HepG2 (cell line): ENCODE measurements at regions not wholly inside any gene's neighbourhood (a gene's known extent, or its start where the extent isn't known, plus 50 kb on each side); places are given as distances from the start of the nearest gene placed in this dataset.

Experiments used
- ATAC-seq: fragments of 200-7000 bp; cut with Tn5 transposase; 3 replicates; pipeline ENCODE4 v1.9.1; 2020; ENCODE audit warnings: mild to moderate bottlenecking, moderate library complexity
- BruUV-seq: library from RNA; stranded (reverse); fragments of 400-500 nt; replicated peaks from 2 replicates; lab custom pipeline; 2021; lab: Mats Ljungman, UMichigan
- CTCF ChIA-PET: fragments of 300-600 bp; formaldehyde crosslinking; extraction: SDS; loops from one replicate; lab custom pipeline; 2021; ENCODE audit warnings: low total read pairs, inconsistent platforms, low intra/inter-chr PET ratio; lab: Yijun Ruan, JAX
- POLR2A ChIA-PET: fragments of 350-600 bp; sonication (Branson Sonifier 250); formaldehyde crosslinking; loops from one replicate; lab custom pipeline; 2020; ENCODE audit warnings: antibody characterized with exemption, inconsistent platforms; lab: Yijun Ruan, JAX
- DNase-seq: peaks from one replicate; pipeline ENCODE4 v3.0.0-alpha.2; 2015; ENCODE audit warnings: low spot score
- FAIRE-seq: peaks from 3 replicates; lab custom pipeline; 2011; peaks lifted over from hg19 to GRCh38; lab: Jason Lieb, UNC
- H2AFZ ChIP-seq: one replicate; pipeline ENCODE4 v1.6.1; 2011; ENCODE audit warnings: low read length, inconsistent platforms
- H3K27ac ChIP-seq: fragments of 300-600 bp; 3 replicates; pipeline ENCODE4 v1.8.0; 2011; ENCODE audit warnings: mixed run types, mild to moderate bottlenecking, mixed read lengths, low read length, inconsistent platforms; ENCODE audit not compliant: insufficient read depth; ENCODE audit errors: extremely low read length
- H3K27me3 ChIP-seq, 2 experiments: fragments of 200-600 bp in 1 of 2; 2 replicates in 1 of 2; 3 replicates in 1 of 2; pipeline versions ENCODE4 v1.6.0 to v1.8.0; 2011; ENCODE audit warnings: low read length in 2 of 2, mild to moderate bottlenecking in 2 of 2, moderate library complexity in 2 of 2, inconsistent platforms in 1 of 2; ENCODE audit not compliant: insufficient read depth in 2 of 2, control insufficient read depth in 1 of 2
- H3K36me3 ChIP-seq, 2 experiments: fragments of 200-600 bp in 1 of 2; replicated peaks in 1 of 2; 2 replicates in 1 of 2; 3 replicates in 1 of 2; pipeline versions ENCODE4 v1.5.1 to v1.8.0; 2011; ENCODE audit warnings: low read length in 2 of 2, inconsistent platforms in 1 of 2; ENCODE audit not compliant: insufficient read depth in 2 of 2, control insufficient read depth in 1 of 2
- H3K4me1 ChIP-seq: 2 replicates; pipeline ENCODE4 v1.5.1; 2012; ENCODE audit warnings: low read length, inconsistent platforms; ENCODE audit not compliant: insufficient read depth
- H3K4me2 ChIP-seq: 2 replicates; pipeline ENCODE4 v1.6.0; 2011; ENCODE audit warnings: low read depth, low read length, inconsistent platforms
- H3K4me3 ChIP-seq, 3 experiments: fragments of 200-600 bp in 1 of 3; sonication (generic), shearing (Covaris generic) in 1 of 3; replicated peaks in 1 of 3; 2 replicates each; pipeline ENCODE4 v1.5.1; 2011 to 2016; ENCODE audit warnings: low read length in 3 of 3, inconsistent platforms in 2 of 3, low read depth in 2 of 3, mild to moderate bottlenecking in 2 of 3, control low read depth in 1 of 3, mixed read lengths in 1 of 3; ENCODE audit not compliant: insufficient read depth in 1 of 3
- H3K79me2 ChIP-seq: one replicate; pipeline ENCODE4 v1.6.1; 2011; ENCODE audit warnings: low read length, inconsistent platforms; ENCODE audit not compliant: insufficient read depth
- H3K9ac ChIP-seq: 2 replicates; pipeline ENCODE4 v1.6.0; 2011; ENCODE audit warnings: mild to moderate bottlenecking, low read depth, low read length, inconsistent platforms; ENCODE audit not compliant: insufficient read depth
- H3K9me3 ChIP-seq: 2 replicates; pipeline ENCODE4 v1.5.1; 2012; ENCODE audit warnings: mild to moderate bottlenecking, low read length
- H4K20me1 ChIP-seq: 2 replicates; pipeline ENCODE4 v1.6.0; 2011; ENCODE audit warnings: inconsistent platforms, mild to moderate bottlenecking, low read length, moderate library complexity; ENCODE audit not compliant: insufficient read depth
- CAMTA2 ChIP-seq: sonication (generic); formaldehyde crosslinking; IDR thresholded peaks from 2 replicates; pipeline ENCODE4 v1.4.0; 2020; ENCODE audit warnings: mild to moderate bottlenecking, missing genetic modification reagents, borderline replicate concordance
- GLI4 ChIP-seq: sonication (generic); formaldehyde crosslinking; IDR thresholded peaks from 2 replicates; pipeline ENCODE4 v1.5.1; 2020; ENCODE audit warnings: missing genetic modification reagents, mild to moderate bottlenecking, moderate library complexity, borderline replicate concordance
- MEIS1 ChIP-seq: sonication (generic); formaldehyde crosslinking; IDR thresholded peaks from 2 replicates; pipeline ENCODE4 v1.9.0; 2021; ENCODE audit warnings: mild to moderate bottlenecking, missing genetic modification reagents, moderate library complexity, borderline replicate concordance
- ONECUT2 ChIP-seq: sonication (generic); formaldehyde crosslinking; IDR thresholded peaks from 2 replicates; pipeline ENCODE4 v1.4.0; 2020; ENCODE audit warnings: missing genetic modification reagents
- PCBP1 ChIP-seq: fragments of 200-400 bp; formaldehyde crosslinking; IDR thresholded peaks from 2 replicates; pipeline ENCODE4 v1.6.1; 2017; ENCODE audit warnings: mild to moderate bottlenecking, low read depth, low read length, borderline replicate concordance
- PTBP1 ChIP-seq: fragments of 200-400 bp; formaldehyde crosslinking; IDR thresholded peaks from 2 replicates; pipeline ENCODE4 v1.6.1; 2018; ENCODE audit warnings: low read length, low read depth; ENCODE audit not compliant: poor library complexity, severe bottlenecking
- RFXANK ChIP-seq: IDR thresholded peaks from 2 replicates; pipeline ENCODE4 v1.6.1; 2016
- RXRB ChIP-seq: IDR thresholded peaks from 2 replicates; pipeline ENCODE4 v1.6.1; 2016; ENCODE audit warnings: borderline replicate concordance, missing genetic modification reagents, missing compliant biosample characterization
- TFE3 ChIP-seq: IDR thresholded peaks from 2 replicates; pipeline ENCODE4 v1.6.1; 2016
- ZNF432 ChIP-seq: sonication (generic); formaldehyde crosslinking; IDR thresholded peaks from 2 replicates; pipeline ENCODE4 v1.5.0; 2020; ENCODE audit warnings: missing genetic modification reagents, mild to moderate bottlenecking, borderline replicate concordance
- ZNF552 ChIP-seq: sonication (generic); formaldehyde crosslinking; IDR thresholded peaks from 2 replicates; pipeline ENCODE4 v1.9.0; 2022; ENCODE audit warnings: missing genetic modification reagents, mild to moderate bottlenecking, borderline replicate concordance
- ZNF746 ChIP-seq: sonication (generic); formaldehyde crosslinking; IDR thresholded peaks from 2 replicates; pipeline ENCODE4 v1.8.0; 2022; ENCODE audit warnings: mild to moderate bottlenecking, missing genetic modification reagents
- ZNF841 ChIP-seq: sonication (generic); formaldehyde crosslinking; IDR thresholded peaks from 2 replicates; pipeline ENCODE4 v1.8.1; 2023; ENCODE audit warnings: missing genetic modification reagents, borderline replicate concordance
- WGBS: methylation state at CpG from one replicate; pipeline ENCODE4 v1.1.6; 2017; ENCODE audit warnings: low lambda C conversion rate; 5-methylcytosine and 5-hydroxymethylcytosine counted together
- in situ Hi-C: cut with HindIII; loops from 2 replicates; pipeline ENCODE4 v1.10.0; 2017; ENCODE audit warnings: low pct_unique_long_range_greater_than_20kb; ENCODE audit not compliant: extremely low pct_ligation_motif_present
- intact Hi-C: fragments of 100-400 bp; cut with micrococcal nuclease; formaldehyde crosslinking; loops from one replicate; pipeline ENCODE4 v1.10.0; 2022; ENCODE audit not compliant: unreplicated experiment
- TF ChIP-seq, protein P1 (sequence below): sonication (generic); formaldehyde crosslinking; IDR thresholded peaks from 2 replicates; pipeline ENCODE4 v1.5.0; 2020; ENCODE audit warnings: missing genetic modification reagents
- TF ChIP-seq, protein P2 (sequence below): sonication (generic); formaldehyde crosslinking; IDR thresholded peaks from 2 replicates; pipeline ENCODE4 v1.9.0; 2022; ENCODE audit warnings: missing genetic modification reagents, mild to moderate bottlenecking, borderline replicate concordance

DNA sequence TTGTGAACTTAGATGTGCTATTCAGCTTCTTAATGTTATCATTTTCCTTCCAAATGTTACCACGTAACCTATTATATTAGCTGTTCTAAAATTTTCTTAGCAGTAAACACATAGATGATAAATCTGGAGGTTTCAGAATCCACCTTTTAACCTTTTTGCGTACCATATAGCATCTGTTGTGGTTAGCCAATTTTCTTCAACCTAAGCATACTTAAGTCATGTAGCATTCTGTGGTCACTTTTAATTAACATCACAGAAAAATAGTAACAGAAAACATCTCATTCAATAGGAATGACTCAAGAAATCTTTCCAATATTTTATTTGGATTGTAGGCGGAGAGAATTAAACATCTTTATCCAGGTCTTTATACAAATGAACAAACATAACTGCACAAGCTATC is 1465.3 kb upstream of the GBE1 start:
- Histone ChIP-seq H4K20me1 (no peaks in the 10 kb centered on the region), H2AFZ (no peak overlapping the region), H3K27ac (no peak overlapping the region), H3K9ac (no peak overlapping the region), H3K4me3 (no peak overlapping the region), H3K27me3 (no peaks in the 10 kb centered on the region), H3K36me3 (no peaks in the 10 kb centered on the region), H3K4me1 (no peaks in the 10 kb centered on the region), H3K79me2 (no peaks in the 10 kb centered on the region), H3K9me3 (no peaks in the 10 kb centered on the region), H3K4me2 (no peak overlapping the region)
- TF ChIP-seq, protein P1, sequence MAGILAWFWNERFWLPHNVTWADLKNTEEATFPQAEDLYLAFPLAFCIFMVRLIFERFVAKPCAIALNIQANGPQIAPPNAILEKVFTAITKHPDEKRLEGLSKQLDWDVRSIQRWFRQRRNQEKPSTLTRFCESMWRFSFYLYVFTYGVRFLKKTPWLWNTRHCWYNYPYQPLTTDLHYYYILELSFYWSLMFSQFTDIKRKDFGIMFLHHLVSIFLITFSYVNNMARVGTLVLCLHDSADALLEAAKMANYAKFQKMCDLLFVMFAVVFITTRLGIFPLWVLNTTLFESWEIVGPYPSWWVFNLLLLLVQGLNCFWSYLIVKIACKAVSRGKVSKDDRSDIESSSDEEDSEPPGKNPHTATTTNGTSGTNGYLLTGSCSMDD (CRISPR knock-in tag) = no peak
- TF ChIP-seq MEIS1 (CRISPR knock-in tag) (no peak), ZNF746 (no peak)
- BruUV-seq = no TSS peak
- intact Hi-C loops (no loop called here), in situ Hi-C loops (no loop called here)
- WGBS = 17% methylated on average over 3 of the region's 3 CpGs
- ChIA-PET POLR2A (no interaction called here), CTCF (no interaction called here)
- DNase-seq (no peak), ATAC-seq (no peak), FAIRE-seq (no peak)

DNA sequence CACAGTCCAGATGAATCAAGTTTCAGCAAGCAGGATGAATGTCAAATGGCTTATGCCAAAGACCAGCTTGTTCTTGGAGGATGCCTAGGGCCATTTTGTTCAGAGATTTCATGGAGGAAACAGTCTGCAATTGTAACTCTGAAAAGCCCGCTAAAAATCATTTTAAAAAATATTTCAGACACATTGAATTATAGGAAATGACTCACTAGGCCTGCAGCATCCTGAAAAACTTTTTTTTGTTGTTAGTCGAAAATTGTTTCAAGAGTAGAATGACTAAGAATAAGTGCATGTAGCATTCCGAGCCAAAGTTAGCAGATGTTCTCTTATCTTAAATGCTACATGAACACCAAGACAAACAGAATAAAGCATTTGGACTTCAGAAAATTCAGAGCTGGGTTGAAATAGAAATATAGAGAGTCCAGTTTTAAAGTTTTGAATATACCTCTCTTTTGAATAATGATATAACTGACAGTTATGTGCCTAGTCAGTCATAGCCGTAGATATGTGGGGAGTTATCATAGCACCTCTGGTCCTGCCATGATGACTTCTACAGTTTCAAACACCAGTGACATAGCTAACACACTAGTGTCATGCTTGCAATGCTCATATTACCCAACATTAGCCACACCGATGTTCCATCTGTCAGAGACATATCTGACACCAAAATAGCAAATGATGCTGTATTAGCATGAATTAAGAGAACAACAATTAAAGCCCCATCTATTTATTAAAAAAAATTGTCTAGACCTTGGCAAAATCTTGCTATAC is 1462.8 kb upstream of the GBE1 start:
- Histone ChIP-seq H3K9ac (no peak overlapping the region), H3K9me3 (no peaks in the 10 kb centered on the region), H2AFZ (no peak overlapping the region), H3K4me3 (no peak overlapping the region), H3K4me1 (no peaks in the 10 kb centered on the region), H3K36me3 (no peaks in the 10 kb centered on the region), H3K4me2 (no peak overlapping the region), H3K27ac (no peak overlapping the region), H3K27me3 (no peaks in the 10 kb centered on the region), H4K20me1 (no peaks in the 10 kb centered on the region), H3K79me2 (no peaks in the 10 kb centered on the region)
- ChIA-PET CTCF (no interaction called here), POLR2A (no interaction called here)
- intact Hi-C loops = no loop called here
- FAIRE-seq (no peak), ATAC-seq (no peak), DNase-seq (no peak)
- no TSS peak for BruUV-seq
- in situ Hi-C loops = no loop called here
- 2% methylated on average over 5 of the region's 5 CpGs for WGBS
- TF ChIP-seq RFXANK (CRISPR knock-in tag) (no peak), ZNF841 (CRISPR knock-in tag) (no peak), PCBP1 (no peak), RXRB (CRISPR knock-in tag) (no peak), PTBP1 (no peak), GLI4 (CRISPR knock-in tag) (no peak), ZNF552 (no peak), ONECUT2 (CRISPR knock-in tag) (no peak), ZNF432 (CRISPR knock-in tag) (no peak), CAMTA2 (CRISPR knock-in tag) (no peak), TFE3 (CRISPR knock-in tag) (no peak)
- TF ChIP-seq, protein P2, sequence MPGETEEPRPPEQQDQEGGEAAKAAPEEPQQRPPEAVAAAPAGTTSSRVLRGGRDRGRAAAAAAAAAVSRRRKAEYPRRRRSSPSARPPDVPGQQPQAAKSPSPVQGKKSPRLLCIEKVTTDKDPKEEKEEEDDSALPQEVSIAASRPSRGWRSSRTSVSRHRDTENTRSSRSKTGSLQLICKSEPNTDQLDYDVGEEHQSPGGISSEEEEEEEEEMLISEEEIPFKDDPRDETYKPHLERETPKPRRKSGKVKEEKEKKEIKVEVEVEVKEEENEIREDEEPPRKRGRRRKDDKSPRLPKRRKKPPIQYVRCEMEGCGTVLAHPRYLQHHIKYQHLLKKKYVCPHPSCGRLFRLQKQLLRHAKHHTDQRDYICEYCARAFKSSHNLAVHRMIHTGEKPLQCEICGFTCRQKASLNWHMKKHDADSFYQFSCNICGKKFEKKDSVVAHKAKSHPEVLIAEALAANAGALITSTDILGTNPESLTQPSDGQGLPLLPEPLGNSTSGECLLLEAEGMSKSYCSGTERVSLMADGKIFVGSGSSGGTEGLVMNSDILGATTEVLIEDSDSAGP (CRISPR knock-in tag) = no peak
